GM18505 (cell line): ENCODE measurements at regions not wholly inside any gene's neighbourhood (a gene's known extent, or its start where the extent isn't known, plus 50 kb on each side); places are given as distances from the start of the nearest gene placed in this dataset.
"Not testable (repeated sequence)": the region's sequence is repeated elsewhere in the genome, so short reads cannot be mapped to it uniquely, and the experiment has no call there.

Experiments used
- ATAC-seq: cut with Tn5 transposase; IDR thresholded peaks from one replicate; pipeline ENCODE4 v1.9.1; 2021; ENCODE audit not compliant: unreplicated experiment
- POLR2A ChIP-seq: IDR thresholded peaks from 4 replicates; pipeline ENCODE4 v1.6.1; 2011; ENCODE audit warnings: borderline replicate concordance; ENCODE audit not compliant: insufficient read depth, insufficient read length; ENCODE audit errors: extremely low read depth

GRCh38 chr7:106562711-106563366 lies 98.1 kb downstream of the CCDC71L start:
- no peak for ATAC-seq
- no peak for TF ChIP-seq POLR2A

GRCh38 chr7:106561666-106562411 lies 99.1 kb downstream of the CCDC71L start:
- no peak for ATAC-seq
- no peak for TF ChIP-seq POLR2A

- TF ChIP-seq POLR2A = no peak
- ATAC-seq = no peak
These were observed 99.8 kb downstream of the CCDC71L start for GRCh38 chr7:106561151-106561550.

- TF ChIP-seq POLR2A = no peak
- ATAC-seq = no peak
These were observed 100.5 kb downstream of the CCDC71L start for GRCh38 chr7:106560482-106560881.

DNA sequence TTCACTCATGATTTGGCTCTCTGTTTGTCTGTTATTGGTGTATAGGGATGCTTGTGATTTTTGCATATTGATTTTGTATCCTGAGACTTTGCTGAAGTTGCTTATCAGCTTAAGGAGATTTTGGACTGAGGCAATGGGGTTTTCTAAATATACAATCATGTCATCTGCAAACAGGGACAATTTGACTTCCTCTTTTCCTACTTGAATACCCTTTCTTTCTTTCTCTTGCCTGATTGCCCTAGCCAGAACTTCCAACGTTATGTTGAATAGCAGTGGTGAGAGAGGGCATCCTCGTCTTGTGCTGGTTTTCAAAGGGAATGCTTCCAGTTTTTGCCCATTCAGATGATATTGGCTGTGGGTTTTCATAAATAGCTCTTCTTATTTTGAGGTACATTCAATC lies 104.7 kb downstream of the CCDC71L start:
- ATAC-seq = not testable (repeated sequence)

- ATAC-seq = not testable (repeated sequence)
These were observed 106.3 kb downstream of the CCDC71L start for GRCh38 chr7:106554623-106555022.

DNA sequence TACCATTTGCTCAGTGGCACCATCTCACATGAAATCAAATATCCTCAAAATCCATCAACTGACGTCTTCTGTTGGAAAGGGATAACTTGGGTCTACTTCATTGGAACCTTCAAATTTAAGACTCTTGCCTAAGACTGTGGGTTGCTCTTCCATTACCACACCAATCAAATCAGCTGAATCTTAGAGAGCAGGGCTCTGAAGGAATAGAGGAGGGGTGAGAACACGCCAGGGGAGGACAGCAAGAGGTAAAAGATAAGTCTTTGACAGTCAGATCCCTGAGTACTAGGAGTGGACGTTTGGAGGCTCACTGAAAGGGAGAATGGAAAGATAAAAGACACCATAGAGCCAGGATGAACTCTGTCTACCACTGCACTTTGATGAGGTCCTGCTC lies 107.5 kb downstream of the CCDC71L start:
- no peak for ATAC-seq
- TF ChIP-seq POLR2A = no peak

GRCh38 chr7:106552645-106553445 lies 108.1 kb downstream of the CCDC71L start:
- peak; percentile 98 for ATAC-seq

DNA sequence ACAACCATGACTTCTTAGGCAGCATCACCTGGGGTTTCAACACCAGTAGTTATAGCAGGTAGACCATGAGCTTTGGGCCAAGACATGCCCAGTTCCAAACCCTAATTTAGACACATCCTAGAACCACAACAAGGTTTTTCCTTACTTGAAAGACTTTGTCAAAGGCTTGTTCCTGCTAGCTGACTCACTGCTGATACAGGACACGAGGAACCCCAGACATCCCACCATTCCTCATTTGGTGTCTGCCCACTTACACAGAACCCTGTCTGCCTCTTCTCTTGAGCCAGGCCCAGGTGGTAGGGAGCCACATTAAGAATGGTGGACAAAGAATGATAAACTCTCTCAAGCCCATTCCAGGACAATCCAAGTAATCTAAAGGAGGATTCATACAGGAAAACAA lies 109.0 kb downstream of the CCDC71L start:
- ATAC-seq = no peak
- TF ChIP-seq POLR2A = no peak

More at GRCh38 chr7:106552645-106553445, 108.1 kb downstream of the CCDC71L start:
- TF ChIP-seq POLR2A = no peak

DNA sequence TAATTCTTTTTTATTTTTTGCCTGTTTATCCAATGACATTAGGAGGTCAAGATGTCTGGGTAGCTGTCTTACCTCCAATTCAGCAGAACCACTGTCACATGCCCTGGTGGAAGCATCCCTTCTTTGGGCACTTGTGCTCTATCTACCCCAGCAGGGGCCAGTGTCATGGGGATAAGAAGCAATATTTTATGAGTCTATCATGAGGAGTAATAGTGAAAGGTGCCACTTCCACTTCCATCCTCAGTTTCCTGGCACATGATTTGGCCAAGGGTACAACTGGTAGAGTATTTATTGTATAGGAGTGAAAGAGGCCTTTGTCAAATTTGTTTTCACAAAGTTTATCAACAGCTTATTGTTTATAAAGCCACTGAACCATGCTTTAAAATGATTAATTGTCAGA lies 112.5 kb downstream of the CCDC71L start:
- TF ChIP-seq POLR2A = no peak
- no peak for ATAC-seq

- TF ChIP-seq POLR2A = no peak
- ATAC-seq = no peak
These were observed 115.7 kb downstream of the CCDC71L start for GRCh38 chr7:106545275-106545674.

DNA sequence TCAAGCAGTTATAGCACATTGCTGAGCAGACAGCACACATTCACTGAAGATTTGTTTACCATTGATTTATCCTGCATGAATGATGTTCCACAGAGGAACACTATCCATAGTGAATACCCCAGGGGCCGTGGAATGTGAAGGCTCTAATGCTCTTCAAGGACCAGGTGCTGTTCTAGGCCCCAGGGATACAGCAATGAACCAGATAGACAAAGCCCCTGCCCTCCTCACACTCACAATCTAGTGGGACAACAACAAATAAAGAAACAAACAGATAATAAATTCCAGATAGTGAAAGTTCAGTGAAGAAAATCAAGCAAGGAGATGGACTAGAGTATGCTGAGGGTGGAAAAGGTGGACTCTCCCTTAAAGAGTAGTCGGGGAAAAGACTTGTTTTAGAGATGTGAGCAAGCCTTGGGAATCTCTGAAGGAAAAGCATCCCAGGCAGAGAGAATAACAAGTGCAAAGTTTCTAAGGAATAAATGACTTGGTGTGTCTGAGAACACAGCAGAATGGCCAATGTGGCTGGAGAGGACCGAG lies 117.7 kb downstream of the CCDC71L start:
- no peak for ATAC-seq
- no peak for TF ChIP-seq POLR2A

DNA sequence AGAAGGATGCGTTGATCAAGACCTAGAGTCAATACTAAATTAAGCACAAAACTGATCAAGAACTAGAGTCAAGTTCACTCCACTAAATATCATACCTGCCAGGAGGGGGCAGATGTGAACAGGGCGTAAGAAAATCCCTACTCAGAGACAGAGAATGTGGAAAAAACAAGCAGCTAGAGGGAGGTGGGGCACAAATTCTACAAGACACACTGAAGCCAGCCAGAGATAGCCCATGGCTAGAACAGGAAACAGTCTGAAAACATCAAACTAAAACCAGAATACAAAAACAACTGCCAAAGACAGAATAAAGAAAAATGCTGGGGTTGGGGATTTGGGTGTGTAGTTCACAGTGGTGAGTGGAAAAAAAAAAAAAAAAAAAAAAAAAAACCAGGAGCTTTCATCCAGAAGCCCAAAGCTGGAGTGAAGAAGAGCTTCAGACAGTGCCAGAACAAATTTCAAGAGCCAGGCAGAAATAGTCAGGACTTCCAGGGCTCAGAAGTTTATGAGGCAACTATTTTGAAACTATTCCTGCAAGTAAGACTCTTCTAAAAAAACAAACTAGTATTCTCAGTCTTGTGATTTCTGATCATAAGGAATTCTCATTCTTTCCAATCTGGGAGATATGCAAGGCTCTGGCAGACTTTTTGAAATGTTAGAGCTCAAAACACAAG lies 118.3 kb downstream of the CCDC71L start:
- TF ChIP-seq POLR2A = no peak
- ATAC-seq = peak; percentile 59
